HG03442 (cell line): ENCODE measurements at regions not wholly inside any gene's neighbourhood (a gene's known extent, or its start where the extent isn't known, plus 50 kb on each side); places are given as distances from the start of the nearest gene placed in this dataset.

ENCODE experiments used
- ATAC-seq: cut with Tn5 transposase; IDR thresholded peaks from one replicate; pipeline ENCODE4 v1.9.1; 2021; ENCODE audit warnings: mild to moderate bottlenecking, moderate library complexity; ENCODE audit not compliant: unreplicated experiment

GRCh38 chr4:16377887-16378286, 151.6 kb upstream of the TAPT1 start:
- no peak for ATAC-seq

- no peak for ATAC-seq
Observed at GRCh38 chr4:16365036-16365569, 138.8 kb upstream of the TAPT1 start.

GRCh38 chr4:16360694-16361262, 134.5 kb upstream of the TAPT1 start:
- ATAC-seq = no peak

GRCh38 chr4:16353165-16353564, 126.9 kb upstream of the TAPT1 start:
- ATAC-seq = no peak

GRCh38 chr4:16351161-16351560, 124.9 kb upstream of the TAPT1 start:
- ATAC-seq = no peak

GRCh38 chr4:16344853-16345252, 118.6 kb upstream of the TAPT1 start:
- no peak for ATAC-seq

GRCh38 chr4:16337936-16338335, 111.7 kb upstream of the TAPT1 start:
- no peak for ATAC-seq

- ATAC-seq = no peak
Observed at GRCh38 chr4:16334601-16335000, 108.3 kb upstream of the TAPT1 start.

GRCh38 chr4:16329797-16330134, 103.5 kb upstream of the TAPT1 start:
- ATAC-seq = no peak

GRCh38 chr4:16329125-16329796, 103.0 kb upstream of the TAPT1 start:
- ATAC-seq = no peak

- no peak for ATAC-seq
Observed at GRCh38 chr4:16322183-16322582, 95.9 kb upstream of the TAPT1 start.

- no peak for ATAC-seq
Observed at GRCh38 chr4:16315456-16315855, 89.2 kb upstream of the TAPT1 start.

GRCh38 chr4:16310606-16311005, 84.3 kb upstream of the TAPT1 start:
- no peak for ATAC-seq

- no peak for ATAC-seq
Observed at GRCh38 chr4:16302648-16303047, 76.4 kb upstream of the TAPT1 start.

- no peak for ATAC-seq
Observed at GRCh38 chr4:16297003-16297402, 70.7 kb upstream of the TAPT1 start.

- no peak for ATAC-seq
Observed at GRCh38 chr4:16294455-16294854, 68.2 kb upstream of the TAPT1 start.

GRCh38 chr4:16293210-16293838, 67.1 kb upstream of the TAPT1 start:
- no peak for ATAC-seq

- ATAC-seq = no peak
Observed at GRCh38 chr4:16292585-16292984, 66.3 kb upstream of the TAPT1 start.

- ATAC-seq = no peak
Observed at GRCh38 chr4:16290681-16291420, 64.6 kb upstream of the TAPT1 start.

- no peak for ATAC-seq
Observed at GRCh38 chr4:16289897-16290554, 63.8 kb upstream of the TAPT1 start.

GRCh38 chr4:16284050-16284449, 57.8 kb upstream of the TAPT1 start:
- ATAC-seq = no peak
